Uterus (tissue), 2 donors: ENCODE measurements at regions not wholly inside any gene's neighbourhood (a gene's known extent, or its start where the extent isn't known, plus 50 kb on each side); places are given as distances from the start of the nearest gene placed in this dataset.

Experiments used
- CTCF ChIP-seq, 4 experiments: fragments of 200-600 bp in 2 of 4; fragments of 450-650 bp in 2 of 4; sonication (generic) in 2 of 4; IDR thresholded peaks; one replicate each; pipeline ENCODE4 v1.5.1; 2016 to 2019; ENCODE audit warnings: antibody characterized with exemption in 4 of 4, mild to moderate bottlenecking in 2 of 4, moderate library complexity in 1 of 4
- POLR2A ChIP-seq, 2 donors: fragments of 450-650 bp; IDR thresholded peaks; one replicate each; pipeline ENCODE4 v1.6.1; 2016; ENCODE audit warnings: antibody characterized with exemption in 2 of 2, mild to moderate bottlenecking in 1 of 2, moderate library complexity in 1 of 2

DNA sequence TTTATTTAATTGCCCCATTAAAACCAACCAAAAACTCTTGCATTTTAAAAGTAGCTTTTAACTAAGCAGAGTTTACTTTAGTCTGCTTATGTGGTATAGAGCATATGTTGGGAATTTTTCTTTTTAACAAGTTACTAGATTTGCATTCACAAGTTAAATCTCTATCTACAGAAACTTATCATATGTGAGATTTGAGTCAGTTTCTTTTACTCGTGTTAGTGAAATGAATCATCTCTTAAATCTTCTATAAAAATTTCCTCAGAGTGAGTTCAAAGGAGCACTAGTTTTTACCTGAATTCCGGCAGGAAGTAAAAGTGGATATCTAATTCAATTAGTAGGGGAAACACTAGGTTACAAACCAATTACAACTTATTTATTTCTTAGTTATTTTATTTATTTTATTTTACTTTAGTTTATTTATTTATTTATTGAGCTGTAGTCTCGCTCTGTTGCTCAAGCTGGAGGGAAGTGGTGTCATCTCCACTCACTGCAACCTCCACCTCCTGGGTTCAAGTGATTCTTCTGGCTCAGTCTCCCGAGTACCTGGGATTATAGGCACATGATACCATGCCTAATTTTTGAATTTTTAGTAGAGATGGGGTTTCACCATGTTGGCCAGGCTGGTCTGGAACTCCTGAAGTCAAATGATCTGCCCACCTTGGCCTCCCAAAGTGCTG, 1609.6 kb upstream of the B3GALT2 start:
- TF ChIP-seq CTCF (IDR thresholded peaks at IDR 0.05) (no peak), POLR2A (IDR thresholded peaks at IDR 0.05) (no peak)
